A549 (cell line): ENCODE measurements at regions not wholly inside any gene's neighbourhood (a gene's known extent, or its start where the extent isn't known, plus 50 kb on each side); places are given as distances from the start of the nearest gene placed in this dataset.
"Not testable (repeated sequence)": the region's sequence is repeated elsewhere in the genome, so short reads cannot be mapped to it uniquely, and the experiment has no call there.

Experiments used
- ATAC-seq, 2 experiments: fragments of 200-7000 bp in 1 of 2; fragments of >200 bp in 1 of 2; cut with Nextera tagmentation in 1 of 2; cut with Tn5 transposase in 1 of 2; 3 replicates each; pipeline versions ENCODE4 v1.8.0 to v1.9.1; 2018 to 2020; ENCODE audit warnings: mild to moderate bottlenecking in 1 of 2, moderate library complexity in 1 of 2
- CTCF ChIA-PET: fragments of 300-600 bp; sonication (Branson Sonifier 250); formaldehyde crosslinking; extraction: SDS; loops from one replicate; lab custom pipeline; 2021; ENCODE audit warnings: antibody characterized with exemption, inconsistent platforms; lab: Yijun Ruan, JAX
- POLR2A ChIA-PET: fragments of 350-600 bp; formaldehyde crosslinking; extraction: SDS; loops from one replicate; lab custom pipeline; 2021; ENCODE audit warnings: antibody characterized with exemption, inconsistent platforms; lab: Yijun Ruan, JAX
- DNase-seq, 2 experiments: peaks; one replicate each; pipeline versions ENCODE4 v3.0.0 to v3.0.0-alpha.2; 2011 to 2016; ENCODE audit warnings: low read depth in 1 of 2, low spot score in 1 of 2
- FAIRE-seq: peaks from 2 replicates; lab custom pipeline; 2011; peaks lifted over from hg19 to GRCh38; lab: Jason Lieb, UNC
- H3K27ac ChIP-seq, 2 experiments: fragments of >200 bp; sonication (Bioruptor Twin); formaldehyde crosslinking; 3 replicates each; pipeline ENCODE4 v1.5.1; 2016 to 2017
- H3K4me1 ChIP-seq: fragments of >200 bp; sonication (Bioruptor Twin); formaldehyde crosslinking; 3 replicates; pipeline ENCODE4 v1.6.1; 2016
- H3K4me2 ChIP-seq: fragments of >200 bp; sonication (Bioruptor Twin); formaldehyde crosslinking; 3 replicates; pipeline ENCODE4 v1.6.1; 2016
- H3K4me3 ChIP-seq: fragments of >200 bp; sonication (Bioruptor Twin); formaldehyde crosslinking; 3 replicates; pipeline ENCODE4 v1.5.1; 2016
- H3K9me3 ChIP-seq: fragments of >200 bp; sonication (Bioruptor Twin); formaldehyde crosslinking; 3 replicates; pipeline ENCODE4 v1.6.1; 2016
- WGBS: methylation state at CpG from one replicate; pipeline ENCODE4 v1.1.6; 2017; ENCODE audit errors: missing lambda C conversion rate; 5-methylcytosine and 5-hydroxymethylcytosine counted together

- H3K4me2 ChIP-seq, POLR2A ChIA-PET, FAIRE-seq, H3K4me3 ChIP-seq, H3K9me3 ChIP-seq, H3K4me1 ChIP-seq, CTCF ChIA-PET, H3K27ac ChIP-seq: not testable (repeated sequence)
- DNase-seq (peak in 1 of 2 experiments; percentile 28), ATAC-seq (peak; percentile 55 to 63; a peak in 5 of 6 replicates)
- whole genome bisulfite sequencing, result 88% methylated on average over 26 of the region's 29 CpGs
Measured at GRCh38 chr4:190122161-190123142, 51.1 kb upstream of the DUX4 start.
